ENCODE measurements at regions not wholly inside any gene's neighbourhood (a gene's known extent, or its start where the extent isn't known, plus 50 kb on each side); places are given as distances from the start of the nearest gene placed in this dataset.
A peak's percentile ranks its signal among the peaks of the same experiment; 100 is the strongest.

DNA sequence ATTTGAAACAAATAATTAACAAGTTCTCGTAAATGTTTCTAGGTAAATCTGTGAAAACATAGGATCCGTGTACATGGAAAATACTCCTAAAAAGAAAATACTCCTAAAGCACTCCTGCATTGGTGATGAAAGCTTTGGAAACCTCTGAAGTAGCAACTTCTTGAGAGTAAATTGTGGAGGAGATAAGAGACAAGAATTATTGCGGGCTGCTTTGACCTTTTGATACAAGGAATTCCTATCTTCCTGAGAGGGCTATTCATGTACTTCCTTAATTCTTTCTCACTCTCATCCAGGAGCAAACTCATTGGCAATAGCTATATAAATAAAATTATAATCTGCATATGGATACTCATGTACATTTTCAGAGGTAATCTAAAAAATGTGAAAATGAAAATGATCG, 158.4 kb upstream of the PIK3R1 start:
- TF ChIP-seq, protein P1, sequence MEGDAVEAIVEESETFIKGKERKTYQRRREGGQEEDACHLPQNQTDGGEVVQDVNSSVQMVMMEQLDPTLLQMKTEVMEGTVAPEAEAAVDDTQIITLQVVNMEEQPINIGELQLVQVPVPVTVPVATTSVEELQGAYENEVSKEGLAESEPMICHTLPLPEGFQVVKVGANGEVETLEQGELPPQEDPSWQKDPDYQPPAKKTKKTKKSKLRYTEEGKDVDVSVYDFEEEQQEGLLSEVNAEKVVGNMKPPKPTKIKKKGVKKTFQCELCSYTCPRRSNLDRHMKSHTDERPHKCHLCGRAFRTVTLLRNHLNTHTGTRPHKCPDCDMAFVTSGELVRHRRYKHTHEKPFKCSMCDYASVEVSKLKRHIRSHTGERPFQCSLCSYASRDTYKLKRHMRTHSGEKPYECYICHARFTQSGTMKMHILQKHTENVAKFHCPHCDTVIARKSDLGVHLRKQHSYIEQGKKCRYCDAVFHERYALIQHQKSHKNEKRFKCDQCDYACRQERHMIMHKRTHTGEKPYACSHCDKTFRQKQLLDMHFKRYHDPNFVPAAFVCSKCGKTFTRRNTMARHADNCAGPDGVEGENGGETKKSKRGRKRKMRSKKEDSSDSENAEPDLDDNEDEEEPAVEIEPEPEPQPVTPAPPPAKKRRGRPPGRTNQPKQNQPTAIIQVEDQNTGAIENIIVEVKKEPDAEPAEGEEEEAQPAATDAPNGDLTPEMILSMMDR (IDR thresholded peaks at IDR 0.05) = no peak
- Histone ChIP-seq H3K27ac (no peak overlapping the region), H3K36me3 (no peaks in the 10 kb centered on the region), H3K27me3 (no peaks in the 10 kb centered on the region), H3K4me3 (no peak overlapping the region), H3K4me1 (peaks cover 0 to 10% (median 8%) of the 10 kb centered on the region in 9 donors), H3K9me3 (peaks cover 0 to 14% (median 0%) of the 10 kb centered on the region in 11 donors)
- DNase-seq (no peak), ATAC-seq (no peak)
- WGBS, 2 donors = 79 to 82% methylated on average over 4 of the region's 4 CpGs
- intact Hi-C loops (cut with DNase I) = no loop called here

DNA sequence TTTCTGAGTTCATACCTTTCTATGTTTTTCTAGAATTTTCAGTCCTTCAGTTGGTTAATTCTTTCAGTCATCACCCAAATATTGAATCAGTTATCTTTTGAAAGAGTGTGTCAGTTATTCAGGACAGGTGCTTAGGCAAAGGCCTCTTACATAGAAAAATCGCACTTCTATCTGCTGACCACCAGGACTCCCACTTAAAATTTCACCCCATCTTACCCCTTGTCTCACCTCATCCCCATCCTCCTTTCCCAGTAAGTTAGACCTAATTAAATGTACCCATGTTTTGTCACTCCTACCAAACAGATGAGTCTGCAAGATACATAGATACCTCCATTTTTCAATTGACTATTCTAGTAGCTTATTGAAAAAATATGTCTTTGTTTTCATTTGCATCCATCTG, 159.9 kb upstream of the PIK3R1 start:
- ATAC-seq (no peak), DNase-seq (no peak)
- no peaks in the 10 kb centered on the region for H3K27me3 ChIP-seq
- intact Hi-C loops (cut with DNase I) = no loop called here
- peaks cover 0 to 10% (median 8%) of the 10 kb centered on the region in 9 donors for H3K4me1 ChIP-seq
- no peak overlapping the region for H3K4me3 ChIP-seq
- H3K36me3 ChIP-seq = no peaks in the 10 kb centered on the region
- TF ChIP-seq, protein P1 (IDR thresholded peaks at IDR 0.05) = no peak
- 97 to 100% methylated on average over 1 of the region's 1 CpG for WGBS, 2 donors
- H3K27ac ChIP-seq = no peak overlapping the region
- H3K9me3 ChIP-seq = no peaks in the 10 kb centered on the region

DNA sequence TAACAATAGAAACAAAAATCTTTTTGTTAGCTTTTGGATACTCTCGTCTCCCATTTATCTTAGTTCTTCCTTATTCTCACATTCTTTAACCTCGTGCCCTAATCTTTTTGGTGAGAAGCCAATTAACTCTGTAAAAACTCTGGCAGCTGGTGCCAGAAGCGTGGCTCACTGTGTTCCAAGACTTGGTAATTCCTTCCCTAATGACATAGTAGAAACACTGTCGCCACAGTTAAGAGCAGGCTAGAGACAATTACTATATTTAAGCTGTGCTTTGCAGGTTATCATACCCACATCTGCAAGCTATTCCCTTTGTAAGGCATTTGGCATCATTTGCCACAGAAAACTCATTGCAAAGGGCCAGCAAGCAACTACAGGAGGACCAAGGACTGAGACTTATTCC, 160.9 kb upstream of the PIK3R1 start:
- H3K27me3 ChIP-seq = no peaks in the 10 kb centered on the region
- DNase-seq = no peak
- intact Hi-C loops (cut with DNase I) = no loop called here
- 18 to 19% methylated on average over 4 of the region's 4 CpGs for WGBS, 2 donors
- no peak overlapping the region for H3K4me3 ChIP-seq
- no peak overlapping the region for H3K27ac ChIP-seq
- TF ChIP-seq, protein P1 (IDR thresholded peaks at IDR 0.05) = no peak
- H3K9me3 ChIP-seq = no peaks in the 10 kb centered on the region
- ATAC-seq = peak in 1 of 8 donors; percentile 42
- peaks cover 0 to 10% (median 8%) of the 10 kb centered on the region in 9 donors for H3K4me1 ChIP-seq
- no peaks in the 10 kb centered on the region for H3K36me3 ChIP-seq

DNA sequence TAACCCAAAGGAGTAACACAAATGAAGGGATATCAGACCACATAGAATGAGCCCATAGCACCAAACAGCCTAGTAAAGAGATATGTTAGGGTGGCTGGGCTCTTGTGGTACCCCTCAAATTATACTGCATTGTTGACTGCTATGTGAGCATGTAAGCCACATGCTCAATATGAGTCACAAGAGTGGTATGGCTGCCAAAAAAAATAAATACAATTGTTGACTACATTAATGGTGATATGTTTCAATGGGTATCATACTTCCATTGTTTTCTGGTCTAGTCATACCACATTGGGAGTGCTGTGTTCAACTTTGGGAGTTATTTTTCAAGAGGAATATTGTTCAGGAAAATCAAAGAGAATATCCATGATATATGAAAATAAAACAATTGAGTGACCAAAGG, 162.4 kb upstream of the PIK3R1 start:
- TF ChIP-seq, protein P1 (IDR thresholded peaks at IDR 0.05) = no peak
- ATAC-seq (no peak), DNase-seq (no peak)
- Histone ChIP-seq H3K9me3 (peaks cover 0 to 5% (median 0%) of the 10 kb centered on the region in 11 donors), H3K27ac (no peak overlapping the region), H3K4me1 (peaks cover 0 to 10% (median 8%) of the 10 kb centered on the region in 9 donors), H3K4me3 (no peak overlapping the region), H3K27me3 (no peaks in the 10 kb centered on the region), H3K36me3 (no peaks in the 10 kb centered on the region)
- intact Hi-C loops (cut with DNase I) = no loop called here

Measured in heart right ventricle (tissue), 16 donors.